Gastrocnemius medialis (tissue), 4 donors: ENCODE measurements at regions not wholly inside any gene's neighbourhood (a gene's known extent, or its start where the extent isn't known, plus 50 kb on each side); places are given as distances from the start of the nearest gene placed in this dataset.

Source experiments
- ATAC-seq, 2 donors: fragments of 150-250 bp; one replicate each; pipeline ENCODE4 v1.9.1; 2016
- DNase-seq, 2 donors: peaks; one replicate each; pipeline ENCODE4 v3.0.0-alpha.2; 2019
- H3K27ac ChIP-seq, 4 donors: fragments of 200-600 bp; sonication (generic); 1 replicate in 1 of 4; 2 replicates in 3 of 4; pipeline ENCODE4 v1.5.1; 2016 to 2018; ENCODE audit warnings: mild to moderate bottlenecking in 2 of 4, moderate library complexity in 1 of 4
- H3K27me3 ChIP-seq, 3 donors: fragments of 200-600 bp; sonication (generic) in 2 of 3; 1 replicate in 1 of 3; 2 replicates in 2 of 3; pipeline versions ENCODE4 v1.5.1 to v1.6.0; 2016 to 2019; ENCODE audit warnings: mild to moderate bottlenecking in 1 of 3, moderate library complexity in 1 of 3
- H3K36me3 ChIP-seq, 2 donors: fragments of 200-600 bp; sonication (generic) in 1 of 2; one replicate each; pipeline ENCODE4 v1.5.1; 2017 to 2018
- H3K4me1 ChIP-seq, 2 donors: fragments of 200-600 bp; sonication (generic) in 1 of 2; one replicate each; pipeline ENCODE4 v1.5.1; 2016 to 2017; ENCODE audit warnings: mild to moderate bottlenecking in 2 of 2
- H3K4me3 ChIP-seq, 4 donors: fragments of 200-600 bp; sonication (generic) in 3 of 4; 1 replicate in 1 of 4; 2 replicates in 3 of 4; pipeline ENCODE4 v1.5.1; 2016 to 2019; ENCODE audit warnings: mild to moderate bottlenecking in 2 of 4
- H3K9me3 ChIP-seq, 3 donors: fragments of 200-600 bp; sonication (generic) in 2 of 3; 1 replicate in 1 of 3; 2 replicates in 2 of 3; pipeline ENCODE4 v1.5.1; 2016 to 2019
- CTCF ChIP-seq, 5 experiments: fragments of 450-650 bp in 3 of 5; fragments of 200-600 bp in 2 of 5; sonication (generic) in 2 of 5; IDR thresholded peaks in 4 of 5; conservative IDR thresholded peaks in 1 of 5; 1 replicate in 4 of 5; 2 replicates in 1 of 5; pipeline ENCODE4 v1.5.1; 2016 to 2019; ENCODE audit warnings: antibody characterized with exemption in 5 of 5, mild to moderate bottlenecking in 3 of 5, moderate library complexity in 3 of 5
- POLR2A ChIP-seq, 2 donors: fragments of 450-650 bp; IDR thresholded peaks; one replicate each; pipeline ENCODE4 v1.6.1; 2017; ENCODE audit warnings: antibody characterized with exemption in 2 of 2, mild to moderate bottlenecking in 2 of 2, moderate library complexity in 2 of 2
- in situ Hi-C, 4 donors: fragments of 200-750 bp; cut with MboI; loops; one replicate each; pipeline versions ENCODE4 v1.15.0 to v1.8.0; 2017; ENCODE audit warnings: low sequenced_read_pairs in 4 of 4
- intact Hi-C: fragments of 100-400 bp; cut with DNase I; formaldehyde crosslinking; loops from one replicate; pipeline ENCODE4 v1.15.1; 2023; ENCODE audit warnings: low total_unique reads

GRCh38 chr14:101068313-101069227 lies 165.0 kb upstream of the RTL1 start:
- DNase-seq (peak in 1 of 2 donors; percentile 0), ATAC-seq (no peak)
- intact Hi-C loops (no loop called here), in situ Hi-C loops (no loop called here)
- H3K27ac ChIP-seq, result no peak overlapping the region
- H3K4me3 ChIP-seq, result no peak overlapping the region
- no peaks in the 10 kb centered on the region for H3K27me3 ChIP-seq
- H3K9me3 ChIP-seq, result no peaks in the 10 kb centered on the region
- TF ChIP-seq POLR2A (IDR thresholded peaks at IDR 0.05) (no peak), CTCF (IDR thresholded peaks at IDR 0.05 in 4 of 5, conservative IDR thresholded peaks at IDR 0.05 in 1 of 5) (no peak)
- no peaks in the 10 kb centered on the region for H3K36me3 ChIP-seq
- no peaks in the 10 kb centered on the region for H3K4me1 ChIP-seq

GRCh38 chr14:101069228-101069549 lies 165.7 kb upstream of the RTL1 start:
- Histone ChIP-seq H3K4me3 (no peak overlapping the region), H3K36me3 (no peaks in the 10 kb centered on the region), H3K4me1 (no peaks in the 10 kb centered on the region), H3K27ac (no peak overlapping the region), H3K27me3 (peaks cover 0 to under 1% (median 0%) of the 10 kb centered on the region in 3 donors), H3K9me3 (no peaks in the 10 kb centered on the region)
- TF ChIP-seq POLR2A (IDR thresholded peaks at IDR 0.05) (no peak), CTCF (IDR thresholded peaks at IDR 0.05 in 4 of 5, conservative IDR thresholded peaks at IDR 0.05 in 1 of 5) (no peak)
- in situ Hi-C loops (no loop called here), intact Hi-C loops (no loop called here)
- no peak for ATAC-seq
- DNase-seq, result peak in 1 of 2 donors; percentile 1

- Histone ChIP-seq H3K27me3 (peaks cover 0 to 6% (median 3%) of the 10 kb centered on the region in 3 donors), H3K4me1 (no peaks in the 10 kb centered on the region), H3K36me3 (no peaks in the 10 kb centered on the region), H3K4me3 (no peak overlapping the region), H3K9me3 (no peaks in the 10 kb centered on the region), H3K27ac (no peak overlapping the region)
- TF ChIP-seq CTCF (IDR thresholded peaks at IDR 0.05 in 4 of 5, conservative IDR thresholded peaks at IDR 0.05 in 1 of 5) (no peak), POLR2A (IDR thresholded peaks at IDR 0.05) (no peak)
- DNase-seq, result no peak
- no peak for ATAC-seq
- in situ Hi-C loops (no loop called here), intact Hi-C loops (no loop called here)
Observed at GRCh38 chr14:101069666-101070362, 166.3 kb upstream of the RTL1 start.

GRCh38 chr14:101070540-101071492 lies 167.3 kb upstream of the RTL1 start:
- ATAC-seq (no peak), DNase-seq (no peak)
- Histone ChIP-seq H3K36me3 (no peaks in the 10 kb centered on the region), H3K4me3 (no peak overlapping the region), H3K9me3 (no peaks in the 10 kb centered on the region), H3K27me3 (peaks cover 0 to 14% (median 8%) of the 10 kb centered on the region in 3 donors), H3K27ac (no peak overlapping the region), H3K4me1 (no peaks in the 10 kb centered on the region)
- in situ Hi-C loops, result no loop called here
- intact Hi-C loops, result no loop called here
- no peak for TF ChIP-seq CTCF (IDR thresholded peaks at IDR 0.05 in 4 of 5, conservative IDR thresholded peaks at IDR 0.05 in 1 of 5)
